ENCODE measurements at regions not wholly inside any gene's neighbourhood (a gene's known extent, or its start where the extent isn't known, plus 50 kb on each side); places are given as distances from the start of the nearest gene placed in this dataset.
"Not testable (repeated sequence)": the region's sequence is repeated elsewhere in the genome, so short reads cannot be mapped to it uniquely, and the experiment has no call there.

DNA sequence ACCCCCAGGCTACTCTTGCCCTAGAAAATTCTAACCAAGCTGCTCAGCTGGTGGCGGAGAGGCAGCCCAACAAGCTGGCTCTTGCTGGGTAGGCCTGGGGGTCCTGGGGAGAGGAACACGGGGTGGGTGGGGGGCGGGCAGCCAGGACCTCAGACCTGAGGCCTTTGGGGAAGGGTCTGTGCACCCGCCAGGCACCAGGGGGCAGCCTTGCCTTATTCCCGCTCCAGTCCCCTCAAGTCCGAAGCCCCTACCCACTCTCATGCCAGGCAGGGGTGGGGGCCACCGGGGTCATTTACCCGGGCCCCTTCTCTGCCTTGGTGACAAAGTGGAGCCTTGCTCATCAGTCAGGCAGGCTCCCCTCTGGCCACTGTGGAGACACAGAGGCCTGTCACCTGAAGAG is 515.1 kb downstream of the TP53TG3F start:
- TF ChIP-seq, protein P1, sequence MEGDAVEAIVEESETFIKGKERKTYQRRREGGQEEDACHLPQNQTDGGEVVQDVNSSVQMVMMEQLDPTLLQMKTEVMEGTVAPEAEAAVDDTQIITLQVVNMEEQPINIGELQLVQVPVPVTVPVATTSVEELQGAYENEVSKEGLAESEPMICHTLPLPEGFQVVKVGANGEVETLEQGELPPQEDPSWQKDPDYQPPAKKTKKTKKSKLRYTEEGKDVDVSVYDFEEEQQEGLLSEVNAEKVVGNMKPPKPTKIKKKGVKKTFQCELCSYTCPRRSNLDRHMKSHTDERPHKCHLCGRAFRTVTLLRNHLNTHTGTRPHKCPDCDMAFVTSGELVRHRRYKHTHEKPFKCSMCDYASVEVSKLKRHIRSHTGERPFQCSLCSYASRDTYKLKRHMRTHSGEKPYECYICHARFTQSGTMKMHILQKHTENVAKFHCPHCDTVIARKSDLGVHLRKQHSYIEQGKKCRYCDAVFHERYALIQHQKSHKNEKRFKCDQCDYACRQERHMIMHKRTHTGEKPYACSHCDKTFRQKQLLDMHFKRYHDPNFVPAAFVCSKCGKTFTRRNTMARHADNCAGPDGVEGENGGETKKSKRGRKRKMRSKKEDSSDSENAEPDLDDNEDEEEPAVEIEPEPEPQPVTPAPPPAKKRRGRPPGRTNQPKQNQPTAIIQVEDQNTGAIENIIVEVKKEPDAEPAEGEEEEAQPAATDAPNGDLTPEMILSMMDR (conservative IDR thresholded peaks at IDR 0.05; ENCODE audit: low read length): not testable (repeated sequence)
- TF ChIP-seq EZH2phosphoT487 (IDR thresholded peaks at IDR 0.05; ENCODE audit: borderline replicate concordance, low read depth, low read length): not testable (repeated sequence)

Data from OCI-LY7 (cell line).